GM12864 (cell line): ENCODE measurements at regions not wholly inside any gene's neighbourhood (a gene's known extent, or its start where the extent isn't known, plus 50 kb on each side); places are given as distances from the start of the nearest gene placed in this dataset.

Experiments used
- DNase-seq: peaks from one replicate; pipeline ENCODE4 v3.0.0-alpha.2; 2011; ENCODE audit warnings: low read depth
- H3K4me3 ChIP-seq: 2 replicates; pipeline ENCODE4 v1.5.1; 2011; ENCODE audit warnings: mild to moderate bottlenecking, low read depth, low read length, control low read depth
- CTCF ChIP-seq: IDR thresholded peaks from 2 replicates; pipeline ENCODE4 v1.5.1; 2011; ENCODE audit warnings: low read depth, mild to moderate bottlenecking, moderate library complexity, low read length, control low read depth, inconsistent platforms; ENCODE audit errors: missing control alignments

GRCh38 chr3:22621205-22621809 is 581.8 kb upstream of the UBE2E2 start:
- no peak for DNase-seq

GRCh38 chr3:22627993-22628499 is 575.1 kb upstream of the UBE2E2 start:
- DNase-seq = no peak
- TF ChIP-seq CTCF = no peak
- H3K4me3 ChIP-seq = no peak overlapping the region

More at GRCh38 chr3:22621205-22621809, 581.8 kb upstream of the UBE2E2 start:
- TF ChIP-seq CTCF = no peak
- no peak overlapping the region for H3K4me3 ChIP-seq

DNA sequence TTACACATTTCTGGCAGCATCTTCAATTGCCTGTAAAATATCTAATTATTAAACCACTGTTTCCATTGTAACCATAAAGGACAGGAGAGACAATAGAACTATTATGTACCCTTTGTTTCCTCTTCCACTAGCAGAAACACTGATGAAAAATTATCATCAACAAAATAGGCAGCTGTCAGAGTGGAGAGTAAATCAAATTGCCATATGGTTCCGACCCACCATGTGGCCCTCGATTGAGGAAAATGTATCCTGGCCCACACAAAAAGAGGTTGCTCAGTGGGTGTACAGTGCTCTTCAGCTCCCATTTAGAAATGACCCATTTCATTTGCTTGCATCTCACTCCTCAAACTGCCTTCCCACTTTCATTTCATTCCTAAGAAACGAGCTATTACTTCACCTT is 570.6 kb upstream of the UBE2E2 start:
- no peak for TF ChIP-seq CTCF
- no peak for DNase-seq
- H3K4me3 ChIP-seq = no peak overlapping the region

DNA sequence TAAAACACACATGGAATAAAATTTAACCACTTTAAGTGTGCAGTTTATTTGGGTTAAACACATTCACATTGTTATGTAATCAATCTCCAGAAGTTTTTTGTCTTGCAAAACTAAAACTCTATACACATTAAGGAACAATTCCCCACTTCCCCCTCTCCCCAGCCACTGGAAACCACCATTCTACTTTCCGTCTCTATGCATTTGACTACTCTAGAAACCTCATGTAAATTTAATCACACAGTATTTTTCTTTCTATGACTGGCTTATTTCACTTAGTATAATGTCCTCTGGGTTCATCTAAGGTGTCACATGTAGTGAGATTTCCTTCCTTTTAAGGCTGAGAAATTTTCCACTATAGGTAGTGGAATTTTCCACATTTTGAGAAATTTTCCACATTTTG is 568.7 kb upstream of the UBE2E2 start:
- TF ChIP-seq CTCF = no peak
- H3K4me3 ChIP-seq = no peak overlapping the region
- DNase-seq = no peak

GRCh38 chr3:22659651-22660475 is 543.3 kb upstream of the UBE2E2 start:
- no peak for DNase-seq
- no peak overlapping the region for H3K4me3 ChIP-seq

GRCh38 chr3:22660606-22661005 is 542.5 kb upstream of the UBE2E2 start:
- TF ChIP-seq CTCF = no peak
- H3K4me3 ChIP-seq = no peak overlapping the region
- DNase-seq = no peak

More at GRCh38 chr3:22659651-22660475, 543.3 kb upstream of the UBE2E2 start:
- no peak for TF ChIP-seq CTCF
